ENCODE measurements at regions not wholly inside any gene's neighbourhood (a gene's known extent, or its start where the extent isn't known, plus 50 kb on each side); places are given as distances from the start of the nearest gene placed in this dataset.
A peak's percentile ranks its signal among the peaks of the same experiment; 100 is the strongest.
"Not testable (repeated sequence)": the region's sequence is repeated elsewhere in the genome, so short reads cannot be mapped to it uniquely, and the experiment has no call there.

DNA sequence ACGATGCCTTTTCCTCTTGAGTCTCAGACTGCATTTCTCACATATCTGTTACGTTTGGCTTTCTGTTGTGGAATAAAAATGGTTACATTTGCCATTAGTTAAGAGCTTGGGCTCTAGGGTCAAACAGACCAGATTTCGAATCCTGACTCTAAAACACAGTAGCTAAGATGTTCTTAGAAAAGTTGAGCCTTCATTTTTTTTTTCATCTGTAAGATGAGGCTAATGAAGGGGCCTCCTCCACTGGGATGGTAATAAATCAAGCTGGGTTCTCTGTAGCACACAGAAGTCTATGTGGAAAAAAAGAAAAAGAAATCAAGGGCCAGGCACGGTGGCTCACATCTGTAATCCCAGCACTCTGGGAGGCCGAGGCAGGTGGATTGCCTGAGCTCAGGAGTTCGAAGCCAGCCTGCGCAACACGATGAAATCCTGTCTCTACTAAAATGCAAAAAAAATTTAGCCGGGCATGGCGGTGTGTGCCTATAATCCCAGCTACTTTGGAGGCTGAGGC lies 49.9 kb upstream of the CAPRIN1 start:
- DNase-seq = no peak

- DNase-seq = no peak
Measured at GRCh38 chr11:33999393-33999792, 52.1 kb upstream of the CAPRIN1 start.

GRCh38 chr11:33997584-33998251 lies 53.8 kb upstream of the CAPRIN1 start:
- no peak for DNase-seq

DNA sequence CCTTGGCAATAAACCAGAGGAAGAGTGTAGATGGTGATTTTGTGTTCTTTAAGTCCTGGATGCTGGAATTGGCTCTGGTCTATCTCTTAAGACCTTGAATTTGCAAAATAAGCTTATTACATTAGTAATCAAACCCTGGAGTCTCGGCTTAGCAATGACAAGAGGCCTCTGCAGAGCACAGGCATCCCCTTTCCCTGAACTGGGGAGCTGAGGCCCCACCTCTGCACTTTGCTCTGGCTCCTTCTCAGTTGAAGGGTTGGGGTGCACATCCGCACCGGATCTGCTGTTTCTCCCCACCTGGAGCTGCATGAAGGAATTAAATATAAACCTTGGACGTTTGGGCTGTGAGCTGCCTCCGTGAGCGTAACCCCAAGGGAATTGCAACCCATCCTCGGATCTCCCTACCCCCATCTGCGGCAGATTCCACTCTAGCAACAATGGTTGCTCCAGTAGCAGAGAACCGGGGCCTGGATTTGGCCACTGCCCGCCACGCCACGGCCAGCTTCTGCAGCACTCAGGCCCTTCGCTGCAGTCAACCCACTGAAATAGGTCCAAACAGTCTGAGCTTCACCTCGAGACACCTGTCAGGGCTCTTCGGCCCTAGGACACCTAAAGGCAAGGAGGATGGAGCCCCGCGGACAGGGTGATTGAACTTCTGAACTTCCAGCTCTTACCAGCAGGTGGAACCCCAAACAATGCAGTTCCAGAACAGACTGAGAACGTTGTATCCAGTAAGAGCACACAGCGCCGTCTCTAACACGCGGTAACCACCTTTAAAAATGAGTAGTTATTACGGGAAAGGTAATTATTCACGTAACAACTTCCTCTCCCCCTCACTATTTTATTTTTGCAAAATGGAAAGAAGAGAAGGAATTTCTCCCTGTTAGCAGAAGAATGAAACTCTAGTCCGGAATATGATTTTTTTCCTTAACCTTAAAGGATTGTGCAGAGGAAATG lies 54.8 kb upstream of the CAPRIN1 start:
- DNase-seq = peak; percentile 65

DNA sequence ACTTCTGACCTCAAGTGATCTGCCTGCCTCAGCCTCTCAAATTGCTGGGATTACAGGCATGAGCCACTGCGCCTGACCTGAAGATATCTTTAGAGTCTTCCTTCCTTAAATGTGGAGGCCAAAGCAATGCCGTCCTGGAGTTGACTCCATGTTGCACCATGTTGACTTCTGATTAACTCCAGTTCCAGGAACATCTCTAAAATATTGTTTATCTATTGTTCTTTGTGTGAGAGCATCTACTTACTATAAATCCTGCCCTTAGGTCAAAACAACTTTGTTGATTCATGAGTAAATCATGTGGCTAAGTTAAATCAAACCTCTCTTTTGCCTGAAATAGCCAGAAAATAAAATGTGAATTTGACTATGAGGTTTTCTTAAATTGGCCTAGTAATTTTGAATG lies 56.6 kb upstream of the CAPRIN1 start:
- DNase-seq = no peak

DNA sequence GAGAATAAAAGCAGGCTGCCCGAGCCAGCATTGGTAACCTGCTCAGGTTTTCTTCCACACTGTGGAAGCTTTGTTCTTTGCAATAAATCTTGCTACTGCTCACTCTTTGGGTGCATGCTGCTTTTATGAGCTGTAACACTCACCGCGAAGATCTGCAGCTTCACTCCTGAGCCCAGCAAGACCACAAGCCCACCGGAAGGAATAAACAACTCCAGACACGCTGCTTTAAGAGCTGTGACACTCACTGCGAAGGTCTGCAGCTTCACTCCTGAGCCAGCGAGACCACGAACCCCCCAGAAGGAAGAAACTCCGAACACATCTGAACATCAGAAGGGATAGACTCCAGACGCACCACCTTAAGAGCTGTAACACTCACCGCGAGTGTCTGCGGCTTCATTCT lies 60.4 kb upstream of the CAPRIN1 start:
- DNase-seq = peak; percentile 22

GRCh38 chr11:33990131-33990530 lies 61.4 kb upstream of the CAPRIN1 start:
- not testable (repeated sequence) for DNase-seq

DNA sequence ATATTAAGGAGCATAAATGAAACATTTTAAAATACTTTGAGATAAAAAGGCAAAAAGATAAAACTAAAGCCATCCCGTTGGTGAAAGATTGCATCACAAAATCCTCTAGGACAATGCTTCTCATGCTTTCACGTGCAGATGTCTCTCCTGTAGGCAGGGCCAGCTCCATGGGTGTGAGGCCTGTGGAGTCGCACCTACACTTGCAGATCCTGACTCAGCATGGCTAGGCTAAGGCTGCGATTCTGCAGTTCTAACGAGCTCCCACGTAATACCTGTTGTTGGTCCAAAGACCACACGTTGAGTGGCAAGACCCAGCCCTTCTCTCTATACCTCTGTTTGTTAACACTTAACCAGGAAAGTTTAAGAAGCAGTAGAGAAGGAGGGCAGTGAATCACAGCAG lies 62.1 kb upstream of the CAPRIN1 start:
- no peak for DNase-seq

- no peak for DNase-seq
Measured at GRCh38 chr11:33988586-33989370, 62.8 kb upstream of the CAPRIN1 start.

- DNase-seq = peak; percentile 72
Measured at GRCh38 chr11:33987975-33988580, 63.5 kb upstream of the CAPRIN1 start.

GRCh38 chr11:33987545-33987944 lies 64.0 kb upstream of the CAPRIN1 start:
- no peak for DNase-seq

- not testable (repeated sequence) for DNase-seq
Measured at GRCh38 chr11:33986597-33987501, 64.7 kb upstream of the CAPRIN1 start.

GRCh38 chr11:33984682-33985389 lies 66.7 kb upstream of the CAPRIN1 start:
- no peak for DNase-seq

GRCh38 chr11:33982661-33983060 lies 68.9 kb upstream of the CAPRIN1 start:
- DNase-seq = no peak

DNA sequence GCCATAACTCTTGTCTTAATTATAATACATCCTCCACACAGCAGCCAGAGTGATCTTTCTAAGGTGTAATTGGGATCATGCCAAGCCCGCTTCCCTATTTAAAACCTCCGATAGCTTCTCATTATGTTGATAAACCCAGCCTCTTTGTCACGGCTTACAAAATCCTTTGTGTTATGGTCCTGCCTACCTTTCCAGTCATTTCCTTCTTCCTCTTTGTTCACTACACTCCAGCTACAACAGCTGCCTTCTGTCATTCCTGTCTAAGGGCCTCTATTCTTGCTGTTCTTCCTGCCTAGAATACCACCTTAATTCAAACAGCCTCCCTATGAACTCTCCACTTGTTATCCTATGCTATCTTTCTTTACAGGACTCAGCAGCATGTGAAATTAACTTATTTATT lies 70.6 kb upstream of the CAPRIN1 start:
- DNase-seq = no peak

DNA sequence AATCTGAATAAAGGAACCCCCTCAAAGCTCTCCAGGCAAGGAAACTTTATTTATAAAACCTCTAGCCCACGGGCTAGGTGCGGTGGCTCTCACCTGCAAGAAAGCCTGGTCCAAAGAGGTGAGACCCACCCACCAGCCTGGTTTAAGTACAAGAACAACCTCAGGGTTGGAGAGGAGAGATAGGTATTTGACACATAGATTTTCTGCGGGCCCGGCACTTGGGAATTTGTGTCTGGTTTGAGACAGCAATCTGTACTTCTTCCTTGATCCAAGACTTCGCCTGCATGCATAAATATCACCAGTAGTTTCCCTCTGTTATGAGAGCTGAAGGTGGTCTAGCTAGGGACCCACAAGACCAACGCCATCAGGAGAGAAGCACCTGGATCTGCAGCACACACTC lies 73.2 kb upstream of the CAPRIN1 start:
- DNase-seq = no peak

DNA sequence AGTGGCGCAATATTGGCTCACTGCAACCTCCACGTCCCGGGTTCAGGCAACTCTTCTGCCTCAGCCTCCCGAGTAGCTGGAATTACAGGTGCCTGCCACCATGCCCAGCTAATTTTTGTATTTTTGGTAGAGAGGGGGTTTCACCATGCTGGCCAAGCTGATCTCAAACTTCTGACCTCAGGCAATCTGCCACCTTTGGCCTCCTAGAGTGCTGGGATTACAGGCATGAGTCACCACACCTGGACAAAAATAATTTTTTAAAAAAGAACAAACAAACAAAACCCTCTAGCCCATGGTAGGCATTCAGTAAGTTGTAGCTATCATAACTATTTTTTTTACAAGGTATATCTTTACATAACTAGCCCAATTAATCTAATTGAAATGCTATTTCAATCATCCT lies 73.9 kb upstream of the CAPRIN1 start:
- DNase-seq = no peak

DNA sequence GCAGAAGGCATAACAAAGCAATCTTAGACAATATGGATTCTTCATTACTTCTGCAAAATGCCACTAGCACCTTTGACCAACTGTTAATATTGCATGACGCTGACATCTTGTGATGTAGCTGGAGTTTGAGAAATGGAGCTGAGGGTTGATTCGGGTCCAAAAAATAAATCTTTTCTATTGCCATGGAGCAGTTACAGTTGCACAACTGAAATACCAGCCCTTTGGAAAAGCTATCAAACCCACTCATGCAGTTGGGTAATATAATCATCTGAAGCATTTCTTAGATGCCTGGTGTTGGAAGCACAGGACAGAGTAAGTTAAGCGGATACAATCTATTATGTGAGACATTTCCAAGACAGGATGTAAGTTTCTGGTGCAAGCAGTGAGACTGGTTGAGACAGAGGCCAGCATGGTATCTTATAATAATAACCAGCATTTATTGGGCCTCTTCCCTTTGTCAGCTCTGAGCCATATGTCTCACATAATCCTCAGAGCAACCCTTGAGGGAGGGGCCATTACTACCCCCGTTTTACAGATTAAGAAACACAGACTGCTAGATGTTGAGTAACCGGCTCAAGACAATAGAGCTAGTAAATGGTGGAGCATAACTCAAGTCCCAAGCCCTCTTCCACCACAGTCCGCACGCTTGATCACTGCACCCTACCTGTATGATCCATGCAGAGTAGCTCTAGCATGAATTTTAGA lies 74.9 kb upstream of the CAPRIN1 start:
- DNase-seq = no peak

DNA sequence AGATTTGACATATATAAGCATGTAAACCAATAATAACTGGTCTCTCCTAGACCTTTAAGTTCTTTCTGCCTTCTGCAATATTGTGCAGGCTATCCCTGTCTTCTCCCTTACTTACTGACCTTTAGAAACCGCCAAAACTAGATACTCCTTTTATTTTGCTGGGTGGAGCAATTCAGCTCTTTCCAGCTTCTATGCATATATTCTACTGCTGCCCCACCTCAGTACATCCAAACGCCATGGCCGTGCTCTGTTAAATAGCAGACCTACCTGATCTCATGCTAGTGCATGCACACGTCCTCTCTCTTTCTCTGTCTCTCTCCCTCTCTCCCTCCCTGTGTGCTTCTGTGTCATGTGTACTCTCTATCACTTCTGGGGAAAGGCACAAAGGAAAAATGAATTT lies 76.7 kb upstream of the CAPRIN1 start:
- no peak for DNase-seq

DNA sequence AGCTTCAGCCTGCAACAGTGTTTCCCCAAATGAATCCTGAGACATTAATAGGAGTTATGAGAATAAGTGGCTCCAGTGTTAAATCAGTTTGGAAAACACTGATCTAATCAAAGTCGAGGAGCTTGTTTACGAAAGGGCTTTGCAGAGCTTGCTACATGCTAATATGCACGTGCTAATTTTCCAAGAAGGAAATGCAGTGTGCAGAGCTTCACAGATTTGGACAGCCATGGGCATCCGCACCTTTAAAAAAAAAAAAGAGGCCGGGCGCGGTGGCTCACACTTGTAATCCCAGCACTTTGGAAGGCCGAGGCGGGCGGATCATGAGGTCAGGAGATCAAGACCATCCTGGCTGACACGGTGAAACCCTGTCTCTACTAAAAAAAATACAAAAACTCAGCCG lies 79.7 kb upstream of the LMO2 start:
- DNase-seq = not testable (repeated sequence)
